ENCODE measurements at regions not wholly inside any gene's neighbourhood (a gene's known extent, or its start where the extent isn't known, plus 50 kb on each side); places are given as distances from the start of the nearest gene placed in this dataset.

GRCh38 chr3:10557250-10557649 lies 51.9 kb upstream of the ATP2B2 start:
- TF ChIP-seq SIN3A (IDR thresholded peaks at IDR 0.05; ENCODE audit: low read depth), result no peak
- no peak for TF ChIP-seq YY1 (IDR thresholded peaks at IDR 0.05; ENCODE audit: extremely low read depth, insufficient replicate concordance, low read depth, low read length)
- no peak for TF ChIP-seq CEBPB (IDR thresholded peaks at IDR 0.05; ENCODE audit: low read depth)
- no peak for TF ChIP-seq CTCF (IDR thresholded peaks at IDR 0.05 in 2 of 3, conservative IDR thresholded peaks at IDR 0.05 in 1 of 3; ENCODE audit: borderline replicate concordance in 1 of 3, insufficient read depth in 1 of 3, low read depth in 2 of 3, low read length in 2 of 3)
- TF ChIP-seq RAD21 (IDR thresholded peaks at IDR 0.05; ENCODE audit: low read depth), result no peak

Measured in HCT116 (cell line).